Cardiac muscle cell (in vitro differentiated cells and primary cell): ENCODE measurements at regions not wholly inside any gene's neighbourhood (a gene's known extent, or its start where the extent isn't known, plus 50 kb on each side); places are given as distances from the start of the nearest gene placed in this dataset.

Experiments
- DNase-seq, 2 donors: peaks; one replicate each; pipeline versions ENCODE4 v3.0.0 to v3.0.0-alpha.2; 2010 to 2017; ENCODE audit warnings: low read depth in 1 of 2, low spot score in 1 of 2
- H3K27ac ChIP-seq: fragments of 200-600 bp; sonication (generic); 2 replicates; pipeline ENCODE4 v1.5.1; 2016
- H3K27me3 ChIP-seq: fragments of 200-600 bp; sonication (generic); 2 replicates; pipeline ENCODE4 v1.6.0; 2016; ENCODE audit warnings: control low read depth
- H3K36me3 ChIP-seq: fragments of 200-600 bp; sonication (generic); 2 replicates; pipeline ENCODE4 v1.5.1; 2016; ENCODE audit warnings: control low read depth
- H3K4me1 ChIP-seq: fragments of 200-600 bp; sonication (generic); 2 replicates; pipeline ENCODE4 v1.8.1; 2017; ENCODE audit warnings: low read depth, mild to moderate bottlenecking, mixed run types
- H3K4me3 ChIP-seq: fragments of 200-600 bp; sonication (generic); 2 replicates; pipeline ENCODE4 v1.5.1; 2016; ENCODE audit warnings: mild to moderate bottlenecking
- H3K9me3 ChIP-seq: fragments of 200-600 bp; sonication (generic); 2 replicates; pipeline ENCODE4 v1.5.1; 2017; ENCODE audit warnings: low read depth, mild to moderate bottlenecking, control low read depth
- TF ChIP-seq, protein P1 (sequence below): IDR thresholded peaks from 2 replicates; pipeline ENCODE4 v1.5.1; 2012; ENCODE audit warnings: low read depth, mild to moderate bottlenecking, low read length

DNA sequence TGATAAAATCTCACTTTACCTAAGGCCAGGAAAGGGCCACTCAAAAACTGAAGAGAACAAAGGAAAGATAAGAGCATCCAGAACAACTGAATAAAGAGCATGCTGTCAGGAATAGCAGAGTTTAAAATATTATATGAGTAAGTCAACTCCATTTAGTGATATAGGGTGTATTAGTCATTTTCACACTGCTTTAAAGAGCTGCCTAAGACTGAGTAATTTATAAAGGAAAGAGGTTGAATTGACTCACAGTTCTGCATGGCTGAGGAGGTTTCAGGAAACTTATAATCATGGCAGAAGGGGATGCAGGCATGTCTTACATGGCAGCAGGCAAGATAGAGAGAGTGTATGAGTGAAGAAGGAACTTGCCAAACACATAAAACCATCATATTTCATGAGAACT lies 778.0 kb upstream of the NECTIN3 start:
- H3K27me3 ChIP-seq = no peaks in the 10 kb centered on the region
- no peak for DNase-seq
- H3K9me3 ChIP-seq = no peaks in the 10 kb centered on the region
- no peak overlapping the region for H3K27ac ChIP-seq
- H3K4me1 ChIP-seq = no peaks in the 10 kb centered on the region
- TF ChIP-seq, protein P1, sequence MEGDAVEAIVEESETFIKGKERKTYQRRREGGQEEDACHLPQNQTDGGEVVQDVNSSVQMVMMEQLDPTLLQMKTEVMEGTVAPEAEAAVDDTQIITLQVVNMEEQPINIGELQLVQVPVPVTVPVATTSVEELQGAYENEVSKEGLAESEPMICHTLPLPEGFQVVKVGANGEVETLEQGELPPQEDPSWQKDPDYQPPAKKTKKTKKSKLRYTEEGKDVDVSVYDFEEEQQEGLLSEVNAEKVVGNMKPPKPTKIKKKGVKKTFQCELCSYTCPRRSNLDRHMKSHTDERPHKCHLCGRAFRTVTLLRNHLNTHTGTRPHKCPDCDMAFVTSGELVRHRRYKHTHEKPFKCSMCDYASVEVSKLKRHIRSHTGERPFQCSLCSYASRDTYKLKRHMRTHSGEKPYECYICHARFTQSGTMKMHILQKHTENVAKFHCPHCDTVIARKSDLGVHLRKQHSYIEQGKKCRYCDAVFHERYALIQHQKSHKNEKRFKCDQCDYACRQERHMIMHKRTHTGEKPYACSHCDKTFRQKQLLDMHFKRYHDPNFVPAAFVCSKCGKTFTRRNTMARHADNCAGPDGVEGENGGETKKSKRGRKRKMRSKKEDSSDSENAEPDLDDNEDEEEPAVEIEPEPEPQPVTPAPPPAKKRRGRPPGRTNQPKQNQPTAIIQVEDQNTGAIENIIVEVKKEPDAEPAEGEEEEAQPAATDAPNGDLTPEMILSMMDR = no peak
- no peak overlapping the region for H3K4me3 ChIP-seq
- H3K36me3 ChIP-seq = no peaks in the 10 kb centered on the region

DNA sequence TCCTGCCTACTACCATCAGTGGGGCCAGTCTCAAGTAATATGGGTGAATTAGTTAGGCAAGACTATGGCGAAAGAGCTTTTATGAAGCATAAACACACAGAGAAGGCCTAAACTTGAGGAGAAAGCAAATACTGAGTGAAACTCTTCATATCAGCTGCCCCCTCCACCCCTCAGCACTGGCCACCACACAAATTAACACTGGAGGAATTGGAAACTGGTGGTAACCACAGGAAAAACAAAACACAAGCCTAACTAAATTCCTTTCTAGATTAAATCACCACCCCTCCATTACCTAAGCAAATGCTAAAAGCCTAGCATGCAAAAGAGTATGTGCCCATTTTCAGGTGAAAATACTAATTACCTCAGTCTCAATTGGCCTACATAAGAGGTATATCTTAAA lies 774.7 kb upstream of the NECTIN3 start:
- DNase-seq = no peak
- Histone ChIP-seq H3K27me3 (no peaks in the 10 kb centered on the region), H3K27ac (no peak overlapping the region), H3K4me3 (no peak overlapping the region), H3K4me1 (no peaks in the 10 kb centered on the region), H3K36me3 (no peaks in the 10 kb centered on the region), H3K9me3 (no peaks in the 10 kb centered on the region)
- TF ChIP-seq, protein P1 = no peak

- H3K27me3 ChIP-seq = no peaks in the 10 kb centered on the region
- TF ChIP-seq, protein P1 = no peak
- DNase-seq = no peak
- H3K4me1 ChIP-seq = peaks cover 5% of the 10 kb centered on the region
- H3K27ac ChIP-seq = no peak overlapping the region
- no peaks in the 10 kb centered on the region for H3K9me3 ChIP-seq
- no peak overlapping the region for H3K4me3 ChIP-seq
- H3K36me3 ChIP-seq = no peaks in the 10 kb centered on the region
These were observed 769.8 kb upstream of the NECTIN3 start for GRCh38 chr3:110301781-110302180.

GRCh38 chr3:110307065-110307809 lies 764.4 kb upstream of the NECTIN3 start:
- H3K27me3 ChIP-seq = no peaks in the 10 kb centered on the region
- H3K27ac ChIP-seq = no peak overlapping the region
- TF ChIP-seq, protein P1 = no peak
- H3K36me3 ChIP-seq = no peaks in the 10 kb centered on the region
- H3K4me3 ChIP-seq = no peak overlapping the region
- H3K4me1 ChIP-seq = peaks cover 5% of the 10 kb centered on the region
- DNase-seq = no peak
- H3K9me3 ChIP-seq = no peaks in the 10 kb centered on the region

DNA sequence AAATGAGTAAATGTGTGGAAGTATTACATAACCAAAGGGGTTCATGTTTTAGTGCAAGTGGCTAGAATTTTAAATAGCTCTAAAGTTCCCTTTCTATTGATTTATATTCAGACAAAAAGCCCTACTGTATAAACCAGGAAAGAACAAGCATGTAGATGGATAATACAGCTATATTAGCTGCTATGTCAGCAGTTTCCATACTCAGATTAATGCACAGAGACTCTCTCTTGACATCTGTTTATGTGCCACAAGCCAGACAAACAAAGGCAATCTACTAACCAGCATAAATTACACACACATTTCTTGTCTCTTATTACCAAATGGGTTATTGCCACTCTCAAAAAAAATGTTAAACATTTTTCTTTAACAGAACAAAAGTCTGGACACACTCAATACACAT lies 760.1 kb upstream of the NECTIN3 start:
- Histone ChIP-seq H3K4me1 (no peaks in the 10 kb centered on the region), H3K27ac (no peak overlapping the region), H3K4me3 (no peak overlapping the region), H3K36me3 (no peaks in the 10 kb centered on the region), H3K27me3 (no peaks in the 10 kb centered on the region), H3K9me3 (no peaks in the 10 kb centered on the region)
- no peak for DNase-seq
- TF ChIP-seq, protein P1 = no peak
